Globus pallidus (tissue), 1 donor: ENCODE measurements at regions not wholly inside any gene's neighbourhood (a gene's known extent, or its start where the extent isn't known, plus 50 kb on each side); places are given as distances from the start of the nearest gene placed in this dataset.
A peak's percentile ranks its signal among the peaks of the same experiment; 100 is the strongest.

Experiments used
- DNase-seq: peaks from one replicate; pipeline ENCODE4 v3.0.0-alpha.2; 2015; ENCODE audit warnings: low spot score

GRCh38 chr1:221916176-221916575 is 174.3 kb upstream of the DUSP10 start:
- DNase-seq, result no peak

GRCh38 chr1:221915764-221916163 is 173.9 kb upstream of the DUSP10 start:
- DNase-seq, result no peak

GRCh38 chr1:221913351-221913892 is 171.5 kb upstream of the DUSP10 start:
- DNase-seq, result no peak

GRCh38 chr1:221912230-221912629 is 170.3 kb upstream of the DUSP10 start:
- no peak for DNase-seq

GRCh38 chr1:221911714-221912113 is 169.8 kb upstream of the DUSP10 start:
- no peak for DNase-seq

- DNase-seq, result no peak
Measured at GRCh38 chr1:221910222-221910621, 168.3 kb upstream of the DUSP10 start.

- DNase-seq, result no peak
Measured at GRCh38 chr1:221908573-221908972, 166.7 kb upstream of the DUSP10 start.

- DNase-seq, result peak; percentile 6
Measured at GRCh38 chr1:221907166-221907932, 165.5 kb upstream of the DUSP10 start.

- no peak for DNase-seq
Measured at GRCh38 chr1:221905802-221906201, 163.9 kb upstream of the DUSP10 start.

GRCh38 chr1:221904319-221904718 is 162.4 kb upstream of the DUSP10 start:
- DNase-seq, result no peak

- no peak for DNase-seq
Measured at GRCh38 chr1:221903594-221903993, 161.7 kb upstream of the DUSP10 start.

- DNase-seq, result no peak
Measured at GRCh38 chr1:221902961-221903360, 161.1 kb upstream of the DUSP10 start.

GRCh38 chr1:221900678-221901077 is 158.8 kb upstream of the DUSP10 start:
- DNase-seq, result no peak

- no peak for DNase-seq
Measured at GRCh38 chr1:221897321-221897721, 155.4 kb upstream of the DUSP10 start.

- DNase-seq, result no peak
Measured at GRCh38 chr1:221892301-221892830, 150.5 kb upstream of the DUSP10 start.

- no peak for DNase-seq
Measured at GRCh38 chr1:221891708-221892107, 149.8 kb upstream of the DUSP10 start.

- DNase-seq, result no peak
Measured at GRCh38 chr1:221888801-221889200, 146.9 kb upstream of the DUSP10 start.

- no peak for DNase-seq
Measured at GRCh38 chr1:221888218-221888617, 146.3 kb upstream of the DUSP10 start.

- no peak for DNase-seq
Measured at GRCh38 chr1:221887758-221888157, 145.9 kb upstream of the DUSP10 start.

GRCh38 chr1:221887415-221887746 is 145.5 kb upstream of the DUSP10 start:
- no peak for DNase-seq

- no peak for DNase-seq
Measured at GRCh38 chr1:221886743-221887414, 145.0 kb upstream of the DUSP10 start.

GRCh38 chr1:221886311-221886710 is 144.4 kb upstream of the DUSP10 start:
- DNase-seq, result no peak

- no peak for DNase-seq
Measured at GRCh38 chr1:221884821-221885220, 142.9 kb upstream of the DUSP10 start.
